ENCODE measurements at regions not wholly inside any gene's neighbourhood (a gene's known extent, or its start where the extent isn't known, plus 50 kb on each side); places are given as distances from the start of the nearest gene placed in this dataset.

DNA sequence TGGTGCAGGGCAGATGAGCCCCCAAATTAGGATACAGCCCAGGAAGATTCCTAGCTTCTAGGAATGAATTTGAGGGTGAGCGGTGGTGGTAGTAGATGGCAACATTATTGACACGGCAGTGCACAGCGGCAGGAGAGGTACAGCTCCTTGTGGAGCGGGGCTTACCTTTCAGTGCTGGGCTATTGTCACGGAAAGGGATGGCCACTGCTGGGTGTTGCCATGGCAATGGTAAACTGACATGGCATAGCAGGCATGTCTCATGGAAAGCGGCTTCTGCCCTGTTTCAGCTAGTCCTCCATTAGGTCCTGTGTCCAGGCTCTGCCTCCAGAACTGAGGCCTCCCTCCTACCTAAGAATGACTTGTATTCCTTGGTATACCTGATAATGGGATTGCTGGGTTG lies 81.8 kb upstream of the WDR1 start:
- DNase-seq (ENCODE audit: low read depth), result no peak
- no peak overlapping the region for H3K4me3 ChIP-seq (ENCODE audit: control insufficient read depth, low read depth, low read length)
- TF ChIP-seq, protein P1, sequence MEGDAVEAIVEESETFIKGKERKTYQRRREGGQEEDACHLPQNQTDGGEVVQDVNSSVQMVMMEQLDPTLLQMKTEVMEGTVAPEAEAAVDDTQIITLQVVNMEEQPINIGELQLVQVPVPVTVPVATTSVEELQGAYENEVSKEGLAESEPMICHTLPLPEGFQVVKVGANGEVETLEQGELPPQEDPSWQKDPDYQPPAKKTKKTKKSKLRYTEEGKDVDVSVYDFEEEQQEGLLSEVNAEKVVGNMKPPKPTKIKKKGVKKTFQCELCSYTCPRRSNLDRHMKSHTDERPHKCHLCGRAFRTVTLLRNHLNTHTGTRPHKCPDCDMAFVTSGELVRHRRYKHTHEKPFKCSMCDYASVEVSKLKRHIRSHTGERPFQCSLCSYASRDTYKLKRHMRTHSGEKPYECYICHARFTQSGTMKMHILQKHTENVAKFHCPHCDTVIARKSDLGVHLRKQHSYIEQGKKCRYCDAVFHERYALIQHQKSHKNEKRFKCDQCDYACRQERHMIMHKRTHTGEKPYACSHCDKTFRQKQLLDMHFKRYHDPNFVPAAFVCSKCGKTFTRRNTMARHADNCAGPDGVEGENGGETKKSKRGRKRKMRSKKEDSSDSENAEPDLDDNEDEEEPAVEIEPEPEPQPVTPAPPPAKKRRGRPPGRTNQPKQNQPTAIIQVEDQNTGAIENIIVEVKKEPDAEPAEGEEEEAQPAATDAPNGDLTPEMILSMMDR (conservative IDR thresholded peaks at IDR 0.05; ENCODE audit: control insufficient read depth, insufficient read depth, low read depth, low read length), result no peak

DNA sequence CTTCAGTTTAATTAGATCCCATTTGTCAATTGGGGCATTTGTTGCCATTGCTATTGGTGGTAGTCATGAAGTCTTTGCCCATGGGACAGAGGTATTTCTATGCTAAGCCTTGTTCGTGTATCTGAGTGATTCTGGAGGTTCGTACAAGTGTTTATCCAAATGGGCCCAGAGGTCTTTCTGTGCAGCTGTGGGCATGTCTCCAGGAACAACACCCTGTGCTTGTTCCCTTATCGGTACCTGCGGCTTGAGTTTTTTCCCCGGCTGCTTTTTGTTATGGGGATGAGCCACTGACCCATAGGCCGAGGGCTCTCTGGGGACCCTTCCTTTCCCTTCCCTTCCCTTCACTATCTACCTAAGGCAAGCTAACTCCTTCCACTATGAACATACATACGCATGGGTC lies 81.4 kb upstream of the WDR1 start:
- TF ChIP-seq, protein P1 (conservative IDR thresholded peaks at IDR 0.05; ENCODE audit: control insufficient read depth, insufficient read depth, low read depth, low read length), result no peak
- no peak overlapping the region for H3K4me3 ChIP-seq (ENCODE audit: control insufficient read depth, low read depth, low read length)
- no peak for DNase-seq (ENCODE audit: low read depth)

DNA sequence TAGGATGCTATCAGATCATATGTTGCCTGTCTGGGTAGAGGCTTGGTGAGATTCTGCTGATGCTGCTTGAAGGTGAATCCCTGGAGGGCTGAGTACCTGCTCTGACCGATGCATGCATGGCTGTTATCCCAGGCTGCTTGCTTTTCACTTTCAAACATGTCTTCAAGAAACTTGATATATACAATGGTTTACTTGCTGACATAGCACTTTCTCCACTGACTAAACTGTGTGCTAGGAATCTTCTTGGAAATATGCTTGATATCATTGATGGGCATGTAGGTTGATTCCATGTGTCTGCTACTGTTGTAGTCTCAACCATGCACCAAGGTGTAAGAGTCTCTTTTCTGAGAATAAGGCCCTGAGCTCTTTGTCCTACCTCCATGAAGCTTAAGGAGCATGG lies 79.6 kb upstream of the WDR1 start:
- no peak for DNase-seq (ENCODE audit: low read depth)
- TF ChIP-seq, protein P1 (conservative IDR thresholded peaks at IDR 0.05; ENCODE audit: control insufficient read depth, insufficient read depth, low read depth, low read length), result no peak

DNA sequence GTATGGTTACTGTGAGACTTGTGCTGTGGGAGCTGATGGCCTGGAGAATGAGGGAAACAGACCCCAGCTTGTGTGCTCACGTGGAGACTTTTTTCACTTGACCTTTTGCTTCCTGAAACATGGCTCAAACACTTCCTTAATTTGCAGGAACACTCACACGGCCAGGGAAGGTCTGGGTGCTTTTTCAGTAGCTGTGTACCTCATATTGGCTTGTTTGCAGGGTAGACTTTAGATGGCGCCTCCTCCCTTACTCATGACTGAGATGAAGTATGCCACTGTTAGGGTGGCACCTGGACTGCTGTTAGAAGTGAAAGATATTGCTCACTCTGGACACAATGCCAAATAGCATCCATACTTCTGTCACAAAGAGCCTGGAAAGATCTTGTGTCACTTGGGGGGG lies 75.7 kb upstream of the WDR1 start:
- TF ChIP-seq, protein P1 (conservative IDR thresholded peaks at IDR 0.05; ENCODE audit: control insufficient read depth, insufficient read depth, low read depth, low read length), result no peak
- no peak overlapping the region for H3K4me3 ChIP-seq (ENCODE audit: control insufficient read depth, low read depth, low read length)
- no peak for DNase-seq (ENCODE audit: low read depth)

More for the DNA sequence above, 79.6 kb upstream of the WDR1 start:
- H3K4me3 ChIP-seq (ENCODE audit: control insufficient read depth, low read depth, low read length), result no peak overlapping the region

DNA sequence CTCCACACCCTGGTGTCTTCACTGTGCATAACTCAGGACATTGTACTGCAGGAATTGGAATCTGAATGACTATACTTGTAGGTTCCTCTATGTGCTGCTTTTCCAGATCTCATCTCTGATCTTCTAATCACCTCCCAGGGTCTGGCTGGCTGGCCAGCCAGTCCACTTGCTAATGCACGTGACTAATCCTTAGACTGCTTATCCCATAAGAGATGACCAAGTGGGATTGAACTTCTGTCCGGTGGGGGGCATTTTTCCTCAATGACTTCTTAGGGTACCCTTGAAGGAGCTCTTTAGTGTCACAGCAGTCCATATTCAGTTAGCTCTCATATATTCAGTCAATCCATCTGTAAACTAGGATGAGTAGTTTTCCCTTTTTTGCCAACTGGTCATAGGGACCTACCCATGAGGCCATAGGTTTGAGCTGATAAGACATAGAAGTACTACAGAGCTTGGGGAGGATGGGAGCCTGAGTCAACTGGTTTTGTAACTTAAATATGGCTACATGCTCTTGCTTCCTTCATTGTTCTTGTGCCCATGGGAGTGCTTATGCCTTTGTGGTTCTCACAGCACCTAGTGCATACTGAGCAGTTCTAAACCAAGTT lies 71.9 kb upstream of the WDR1 start:
- H3K4me3 ChIP-seq (ENCODE audit: control insufficient read depth, low read depth, low read length), result no peak overlapping the region
- no peak for DNase-seq (ENCODE audit: low read depth)
- TF ChIP-seq, protein P1 (conservative IDR thresholded peaks at IDR 0.05; ENCODE audit: control insufficient read depth, insufficient read depth, low read depth, low read length), result no peak

DNA sequence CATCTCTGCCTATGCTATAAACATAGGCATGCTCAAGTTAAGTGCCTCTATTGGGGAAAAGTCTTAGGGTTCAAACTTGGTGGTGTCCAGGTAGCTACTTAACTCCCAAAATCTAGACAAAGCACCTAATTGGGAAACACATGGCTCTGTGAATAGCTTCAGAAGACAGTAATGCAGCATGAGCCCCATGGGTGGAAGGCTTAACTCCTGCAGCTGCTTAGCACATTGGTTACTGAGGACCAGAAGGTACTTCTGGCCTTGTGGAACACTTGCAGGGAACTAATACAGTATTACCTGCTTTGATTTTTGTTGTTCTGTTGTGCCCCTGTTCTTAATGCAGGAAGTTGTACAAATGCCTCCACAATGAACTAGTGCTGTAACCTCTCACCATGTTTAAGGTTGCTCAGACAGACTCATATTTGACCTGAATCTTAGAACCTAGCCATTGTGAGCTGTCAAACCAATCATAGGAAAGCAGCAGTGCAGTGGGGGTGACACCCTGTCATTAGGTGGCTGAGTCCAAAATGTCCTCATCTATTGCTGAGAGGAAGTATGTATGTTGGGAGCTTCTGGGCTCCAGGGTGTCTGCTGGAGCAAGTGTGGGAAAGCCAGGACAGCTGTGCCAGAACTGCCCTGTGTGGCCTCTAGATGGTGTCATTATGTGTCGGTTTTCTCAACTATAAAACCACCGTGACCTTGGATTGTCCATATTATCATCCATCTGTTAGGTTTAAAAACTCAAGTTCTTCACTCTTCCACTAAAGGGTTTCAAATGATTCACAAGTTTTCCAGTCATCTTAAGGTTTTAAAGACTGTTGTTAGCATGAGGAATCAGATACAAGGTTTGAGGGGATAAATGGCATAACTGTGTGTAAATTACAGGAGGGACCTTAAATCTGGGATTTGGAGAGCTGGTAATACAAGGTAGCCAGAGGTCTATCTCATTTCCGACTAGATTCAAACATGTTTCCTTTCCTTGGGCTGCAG lies 69.9 kb upstream of the WDR1 start:
- no peak for DNase-seq (ENCODE audit: low read depth)
- TF ChIP-seq, protein P1 (conservative IDR thresholded peaks at IDR 0.05; ENCODE audit: control insufficient read depth, insufficient read depth, low read depth, low read length), result no peak
- no peak overlapping the region for H3K4me3 ChIP-seq (ENCODE audit: control insufficient read depth, low read depth, low read length)
